ENCODE measurements at regions not wholly inside any gene's neighbourhood (a gene's known extent, or its start where the extent isn't known, plus 50 kb on each side); places are given as distances from the start of the nearest gene placed in this dataset.

DNA sequence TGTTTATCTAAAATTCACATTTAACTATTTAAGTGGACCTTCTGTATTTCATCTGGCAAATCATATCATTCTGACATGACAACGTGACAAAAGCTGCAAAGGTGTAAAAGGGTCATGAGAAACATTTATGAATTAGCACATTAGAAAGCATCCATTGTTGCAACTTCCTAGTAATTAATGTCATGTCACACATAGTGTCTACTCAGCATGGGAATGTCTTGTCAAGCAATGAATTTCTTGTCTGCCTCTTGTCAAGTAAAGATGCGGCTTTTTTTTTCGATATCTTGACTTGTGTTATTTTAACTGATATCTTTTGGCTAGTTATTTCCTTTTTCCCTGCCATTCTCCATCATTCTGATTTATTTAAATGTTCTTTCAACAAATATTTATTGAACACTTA lies 463.5 kb upstream of the CXorf51B start:
- TF ChIP-seq, protein P1, sequence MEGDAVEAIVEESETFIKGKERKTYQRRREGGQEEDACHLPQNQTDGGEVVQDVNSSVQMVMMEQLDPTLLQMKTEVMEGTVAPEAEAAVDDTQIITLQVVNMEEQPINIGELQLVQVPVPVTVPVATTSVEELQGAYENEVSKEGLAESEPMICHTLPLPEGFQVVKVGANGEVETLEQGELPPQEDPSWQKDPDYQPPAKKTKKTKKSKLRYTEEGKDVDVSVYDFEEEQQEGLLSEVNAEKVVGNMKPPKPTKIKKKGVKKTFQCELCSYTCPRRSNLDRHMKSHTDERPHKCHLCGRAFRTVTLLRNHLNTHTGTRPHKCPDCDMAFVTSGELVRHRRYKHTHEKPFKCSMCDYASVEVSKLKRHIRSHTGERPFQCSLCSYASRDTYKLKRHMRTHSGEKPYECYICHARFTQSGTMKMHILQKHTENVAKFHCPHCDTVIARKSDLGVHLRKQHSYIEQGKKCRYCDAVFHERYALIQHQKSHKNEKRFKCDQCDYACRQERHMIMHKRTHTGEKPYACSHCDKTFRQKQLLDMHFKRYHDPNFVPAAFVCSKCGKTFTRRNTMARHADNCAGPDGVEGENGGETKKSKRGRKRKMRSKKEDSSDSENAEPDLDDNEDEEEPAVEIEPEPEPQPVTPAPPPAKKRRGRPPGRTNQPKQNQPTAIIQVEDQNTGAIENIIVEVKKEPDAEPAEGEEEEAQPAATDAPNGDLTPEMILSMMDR (IDR thresholded peaks at IDR 0.05 in 2 of 3, conservative IDR thresholded peaks at IDR 0.05 in 1 of 3; ENCODE audit: insufficient read depth in 2 of 3, low read depth in 1 of 3, low read length in 3 of 3), result no peak
- no peak for TF ChIP-seq ETV1 (tag; conservative IDR thresholded peaks at IDR 0.05; ENCODE audit: low read depth)
- no peak for TF ChIP-seq HDAC6 (IDR thresholded peaks at IDR 0.05; ENCODE audit: low read depth, low read length)
- no peak for TF ChIP-seq RB1 (IDR thresholded peaks at IDR 0.05; ENCODE audit: low read depth)
- TF ChIP-seq, protein P2, sequence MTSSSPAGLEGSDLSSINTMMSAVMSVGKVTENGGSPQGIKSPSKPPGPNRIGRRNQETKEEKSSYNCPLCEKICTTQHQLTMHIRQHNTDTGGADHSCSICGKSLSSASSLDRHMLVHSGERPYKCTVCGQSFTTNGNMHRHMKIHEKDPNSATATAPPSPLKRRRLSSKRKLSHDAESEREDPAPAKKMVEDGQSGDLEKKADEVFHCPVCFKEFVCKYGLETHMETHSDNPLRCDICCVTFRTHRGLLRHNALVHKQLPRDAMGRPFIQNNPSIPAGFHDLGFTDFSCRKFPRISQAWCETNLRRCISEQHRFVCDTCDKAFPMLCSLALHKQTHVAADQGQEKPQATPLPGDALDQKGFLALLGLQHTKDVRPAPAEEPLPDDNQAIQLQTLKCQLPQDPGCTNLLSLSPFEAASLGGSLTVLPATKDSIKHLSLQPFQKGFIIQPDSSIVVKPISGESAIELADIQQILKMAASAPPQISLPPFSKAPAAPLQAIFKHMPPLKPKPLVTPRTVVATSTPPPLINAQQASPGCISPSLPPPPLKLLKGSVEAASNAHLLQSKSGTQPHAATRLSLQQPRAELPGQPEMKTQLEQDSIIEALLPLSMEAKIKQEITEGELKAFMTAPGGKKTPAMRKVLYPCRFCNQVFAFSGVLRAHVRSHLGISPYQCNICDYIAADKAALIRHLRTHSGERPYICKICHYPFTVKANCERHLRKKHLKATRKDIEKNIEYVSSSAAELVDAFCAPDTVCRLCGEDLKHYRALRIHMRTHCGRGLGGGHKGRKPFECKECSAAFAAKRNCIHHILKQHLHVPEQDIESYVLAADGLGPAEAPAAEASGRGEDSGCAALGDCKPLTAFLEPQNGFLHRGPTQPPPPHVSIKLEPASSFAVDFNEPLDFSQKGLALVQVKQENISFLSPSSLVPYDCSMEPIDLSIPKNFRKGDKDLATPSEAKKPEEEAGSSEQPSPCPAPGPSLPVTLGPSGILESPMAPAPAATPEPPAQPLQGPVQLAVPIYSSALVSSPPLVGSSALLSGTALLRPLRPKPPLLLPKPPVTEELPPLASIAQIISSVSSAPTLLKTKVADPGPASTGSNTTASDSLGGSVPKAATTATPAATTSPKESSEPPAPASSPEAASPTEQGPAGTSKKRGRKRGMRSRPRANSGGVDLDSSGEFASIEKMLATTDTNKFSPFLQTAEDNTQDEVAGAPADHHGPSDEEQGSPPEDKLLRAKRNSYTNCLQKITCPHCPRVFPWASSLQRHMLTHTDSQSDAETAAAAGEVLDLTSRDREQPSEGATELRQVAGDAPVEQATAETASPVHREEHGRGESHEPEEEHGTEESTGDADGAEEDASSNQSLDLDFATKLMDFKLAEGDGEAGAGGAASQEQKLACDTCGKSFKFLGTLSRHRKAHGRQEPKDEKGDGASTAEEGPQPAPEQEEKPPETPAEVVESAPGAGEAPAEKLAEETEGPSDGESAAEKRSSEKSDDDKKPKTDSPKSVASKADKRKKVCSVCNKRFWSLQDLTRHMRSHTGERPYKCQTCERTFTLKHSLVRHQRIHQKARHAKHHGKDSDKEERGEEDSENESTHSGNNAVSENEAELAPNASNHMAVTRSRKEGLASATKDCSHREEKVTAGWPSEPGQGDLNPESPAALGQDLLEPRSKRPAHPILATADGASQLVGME (CRISPR knock-in tag; IDR thresholded peaks at IDR 0.05), result no peak
- no peak for TF ChIP-seq HDAC1 (IDR thresholded peaks at IDR 0.05)
- TF ChIP-seq RFX1 (IDR thresholded peaks at IDR 0.05), result no peak
- no peak for TF ChIP-seq TEAD1 (CRISPR knock-in tag; IDR thresholded peaks at IDR 0.05)
- no peak for TF ChIP-seq ZZZ3 (IDR thresholded peaks at IDR 0.05)

Measured in K562 (cell line).